GM12878 (cell line): ENCODE measurements at regions not wholly inside any gene's neighbourhood (a gene's known extent, or its start where the extent isn't known, plus 50 kb on each side); places are given as distances from the start of the nearest gene placed in this dataset.

Experiments
- CTCF ChIP-seq, 3 experiments: IDR thresholded peaks in 2 of 3; conservative IDR thresholded peaks in 1 of 3; 2 replicates each; pipeline ENCODE4 v1.5.1; 2011; ENCODE audit warnings: low read depth in 3 of 3, low read length in 3 of 3, mild to moderate bottlenecking in 3 of 3, control low read depth in 2 of 3, moderate library complexity in 2 of 3, inconsistent platforms in 1 of 3, mixed read lengths in 1 of 3; ENCODE audit not compliant: control insufficient read depth in 2 of 3, insufficient read depth in 1 of 3; ENCODE audit errors: extremely low read depth in 1 of 3
- EZH2 ChIP-seq: IDR thresholded peaks from 2 replicates; pipeline ENCODE4 v1.6.1; 2012; ENCODE audit warnings: low read depth, mild to moderate bottlenecking, control low read depth, inconsistent platforms, low read length, borderline replicate concordance; ENCODE audit not compliant: control insufficient read depth
- HDAC2 ChIP-seq: fragments of 200-600 bp; sonication (generic); IDR thresholded peaks from 2 replicates; pipeline ENCODE4 v1.6.1; 2017
- KAT2A ChIP-seq: conservative IDR thresholded peaks from 2 replicates; pipeline ENCODE4 v1.6.1; 2011; ENCODE audit warnings: low read depth, low read length; ENCODE audit not compliant: control insufficient read depth
- MEF2A ChIP-seq: IDR thresholded peaks from 2 replicates; pipeline ENCODE4 v1.6.1; 2011; ENCODE audit warnings: low read depth, mild to moderate bottlenecking, low read length, moderate library complexity; ENCODE audit not compliant: insufficient read depth
- POLR2A ChIP-seq: IDR thresholded peaks from 2 replicates; pipeline ENCODE4 v1.6.1; 2011; ENCODE audit warnings: low read depth, mild to moderate bottlenecking, low read length
- REST ChIP-seq: IDR thresholded peaks from 2 replicates; pipeline ENCODE4 v1.6.1; 2012; ENCODE audit warnings: mild to moderate bottlenecking, low read depth, low read length
- TCF12 ChIP-seq: IDR thresholded peaks from 2 replicates; pipeline ENCODE4 v1.6.1; 2011; ENCODE audit warnings: low read depth, mild to moderate bottlenecking, low read length
- TCF7 ChIP-seq: IDR thresholded peaks from 2 replicates; pipeline ENCODE4 v1.6.1; 2014; ENCODE audit warnings: antibody characterized with exemption, borderline replicate concordance
- ZBTB40 ChIP-seq: fragments of 450-650 bp; IDR thresholded peaks from 2 replicates; pipeline ENCODE4 v1.6.1; 2016; ENCODE audit warnings: mild to moderate bottlenecking, moderate library complexity, borderline replicate concordance

GRCh38 chr5:89041249-89041779 lies 158.3 kb upstream of the MEF2C start:
- TF ChIP-seq ZBTB40, result no peak
- no peak for TF ChIP-seq CTCF (IDR thresholded peaks at IDR 0.05 in 2 of 3, conservative IDR thresholded peaks at IDR 0.05 in 1 of 3; ENCODE audit: control insufficient read depth in 2 of 3, extremely low read depth in 1 of 3, insufficient read depth in 1 of 3, low read depth in 3 of 3, low read length in 3 of 3)
- TF ChIP-seq REST, result no peak
- no peak for TF ChIP-seq TCF7
- TF ChIP-seq KAT2A, result no peak
- no peak for TF ChIP-seq MEF2A
- TF ChIP-seq HDAC2, result no peak
- TF ChIP-seq POLR2A, result no peak
- no peak for TF ChIP-seq EZH2
- no peak for TF ChIP-seq TCF12
